Stimulated activated naive CD8-positive, alpha-beta T cell treated with anti-CD3 and anti-CD28 coated beads, Interleukin-15, Interleukin-2, amounts not matched to agents 100 U/mL and 50 U/mL, for 24 hours (primary cell): ENCODE measurements at regions not wholly inside any gene's neighbourhood (a gene's known extent, or its start where the extent isn't known, plus 50 kb on each side); places are given as distances from the start of the nearest gene placed in this dataset.

Source experiments
- ATAC-seq: fragments of 150-1000 bp; cut with Tn5 transposase; one replicate; pipeline ENCODE4 v1.10.0; 2021
- DNase-seq: peaks from one replicate; pipeline ENCODE4 v3.0.0; 2021

DNA sequence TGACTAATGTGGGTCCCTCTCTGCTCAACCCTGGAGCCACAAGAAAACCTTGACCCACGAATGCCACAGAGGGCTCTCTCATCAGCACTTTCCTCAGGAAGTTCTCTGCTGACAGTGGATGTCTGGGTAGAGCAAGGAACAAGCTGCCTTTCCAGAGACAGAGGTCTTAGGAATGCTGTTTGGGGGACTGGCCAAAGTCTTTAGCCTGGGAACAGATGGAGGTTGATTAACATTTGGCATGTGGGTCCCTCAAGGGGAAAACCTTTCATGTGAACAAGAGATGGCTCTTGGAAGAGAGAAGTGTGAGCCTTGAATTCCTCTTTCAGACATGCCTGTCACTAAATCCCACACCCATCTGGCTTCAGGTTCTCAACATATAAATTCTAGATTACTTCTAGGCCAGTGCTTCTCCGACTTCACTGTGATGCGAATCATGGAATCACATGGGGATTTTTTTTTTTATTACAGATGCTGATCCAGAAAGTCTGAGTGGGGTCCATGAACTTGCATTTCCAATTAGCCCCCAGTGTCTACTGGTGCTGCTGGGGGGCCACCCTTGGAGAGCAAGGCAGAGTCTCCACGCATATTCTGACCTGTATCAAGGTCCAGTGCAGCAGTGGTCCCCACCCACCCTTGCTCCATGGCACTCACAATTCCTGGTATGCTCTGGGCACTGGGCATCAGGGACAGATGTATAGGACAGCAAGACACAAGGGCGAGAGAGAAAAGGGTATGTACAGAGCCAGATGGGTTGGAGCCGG, 360.4 kb downstream of the CXCL12 start:
- ATAC-seq (no peak), DNase-seq (no peak)

DNA sequence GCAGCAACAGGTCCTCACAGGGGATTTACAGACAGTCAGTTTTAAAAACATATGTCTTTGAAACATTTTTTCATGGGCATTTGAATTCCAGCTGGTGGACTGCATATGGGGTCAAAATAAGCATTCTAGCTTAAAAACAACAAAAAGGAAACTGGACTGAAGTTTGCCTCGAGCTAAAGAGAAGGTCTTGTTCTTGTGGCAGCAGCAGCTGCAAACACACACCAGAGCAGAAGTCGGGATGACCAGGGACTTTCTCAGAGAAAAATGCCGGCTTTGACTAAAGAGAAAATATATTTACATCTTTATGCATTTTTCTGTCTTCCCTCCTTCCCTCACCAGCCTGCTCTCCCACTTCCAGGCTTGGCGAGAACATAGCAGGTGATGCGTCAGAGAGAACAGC, 361.4 kb downstream of the CXCL12 start:
- DNase-seq (no peak), ATAC-seq (no peak)

DNA sequence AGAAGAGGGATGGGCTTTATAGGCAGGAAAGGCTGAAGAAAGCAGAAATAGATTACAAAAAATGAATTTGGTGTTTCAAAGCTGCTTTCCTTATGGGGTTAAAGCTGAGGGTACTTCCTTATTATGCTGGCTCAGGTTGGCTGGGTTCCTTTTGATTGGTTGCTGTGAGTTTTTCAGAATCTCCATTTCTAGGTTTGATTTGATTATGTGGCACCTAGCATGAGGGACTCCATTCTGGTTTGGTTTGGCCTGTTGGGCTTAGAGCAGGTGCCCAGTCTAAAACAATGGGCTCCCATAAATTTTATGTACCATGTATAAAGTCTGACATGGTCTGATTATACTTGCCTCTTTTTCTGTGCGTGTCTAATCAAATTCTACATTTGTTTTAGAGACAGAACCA, 362.7 kb downstream of the CXCL12 start:
- ATAC-seq (no peak), DNase-seq (no peak)

DNA sequence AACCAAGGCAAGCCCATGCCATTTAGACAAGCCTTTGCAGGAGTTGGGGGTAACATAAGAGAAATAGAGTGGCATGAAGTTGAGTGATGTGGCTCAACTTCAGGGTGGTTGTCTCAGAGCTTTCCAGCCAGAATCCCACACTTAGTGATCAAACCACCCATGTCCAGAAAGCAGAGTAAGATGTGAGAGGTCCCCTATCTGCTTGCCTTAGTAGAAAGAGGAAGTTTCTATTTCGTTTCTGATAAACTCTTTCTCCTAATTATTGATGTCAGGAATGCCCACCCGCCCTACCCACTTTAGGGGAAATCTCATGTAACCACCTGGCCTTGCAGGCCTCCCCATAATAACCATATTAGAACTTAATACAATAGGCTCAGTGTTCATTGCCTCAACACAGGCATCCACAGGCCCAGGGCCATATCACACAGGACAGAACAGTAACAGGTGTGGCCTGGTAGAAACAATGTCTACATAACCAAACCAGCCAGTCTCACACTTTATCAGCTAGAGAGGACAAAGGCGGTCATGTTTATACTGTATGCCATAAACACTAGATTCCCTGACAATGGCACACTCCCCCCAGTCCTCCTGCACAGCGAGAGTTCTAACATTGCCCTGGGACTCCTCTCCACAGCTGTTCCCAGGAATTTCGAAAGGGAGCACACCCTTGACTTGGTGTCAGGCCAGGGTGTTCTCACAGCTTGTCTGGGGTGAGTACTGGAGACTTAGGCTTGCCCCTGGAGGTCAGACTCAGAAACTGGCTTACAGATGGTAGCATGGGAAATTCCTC, 364.4 kb downstream of the CXCL12 start:
- DNase-seq (no peak), ATAC-seq (no peak)

DNA sequence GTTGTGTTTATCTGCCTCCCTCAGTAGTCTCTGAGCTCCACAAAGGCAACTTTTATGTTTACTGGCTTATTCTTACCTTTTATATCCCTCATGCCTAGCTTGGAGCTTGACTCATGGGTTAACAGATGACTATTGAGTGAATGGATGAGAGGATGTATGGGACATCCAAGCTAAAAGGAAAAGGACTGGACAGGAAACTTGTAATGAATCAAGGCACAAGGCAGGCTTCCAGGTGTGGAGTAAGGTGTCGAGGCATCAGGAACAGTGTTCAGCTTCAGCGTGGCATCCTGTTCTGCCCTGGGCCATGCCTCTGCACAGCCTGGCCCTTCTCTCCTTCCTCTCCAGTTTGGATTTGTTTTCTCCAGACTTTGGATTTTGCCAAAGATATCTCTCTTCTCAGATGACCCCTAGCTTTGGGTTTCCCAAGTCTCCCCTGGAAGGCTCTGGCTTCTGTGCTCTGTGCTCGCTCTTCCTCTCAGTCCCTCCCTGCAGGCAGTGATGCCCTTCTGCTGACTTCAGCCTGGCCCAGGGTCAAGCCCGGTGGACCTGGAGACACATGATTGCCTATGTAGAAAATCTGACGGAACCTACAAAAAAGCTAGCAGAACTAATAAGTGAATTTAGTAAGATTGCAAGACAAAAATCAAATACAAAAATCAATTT, 367.3 kb downstream of the CXCL12 start:
- ATAC-seq (no peak), DNase-seq (no peak)

DNA sequence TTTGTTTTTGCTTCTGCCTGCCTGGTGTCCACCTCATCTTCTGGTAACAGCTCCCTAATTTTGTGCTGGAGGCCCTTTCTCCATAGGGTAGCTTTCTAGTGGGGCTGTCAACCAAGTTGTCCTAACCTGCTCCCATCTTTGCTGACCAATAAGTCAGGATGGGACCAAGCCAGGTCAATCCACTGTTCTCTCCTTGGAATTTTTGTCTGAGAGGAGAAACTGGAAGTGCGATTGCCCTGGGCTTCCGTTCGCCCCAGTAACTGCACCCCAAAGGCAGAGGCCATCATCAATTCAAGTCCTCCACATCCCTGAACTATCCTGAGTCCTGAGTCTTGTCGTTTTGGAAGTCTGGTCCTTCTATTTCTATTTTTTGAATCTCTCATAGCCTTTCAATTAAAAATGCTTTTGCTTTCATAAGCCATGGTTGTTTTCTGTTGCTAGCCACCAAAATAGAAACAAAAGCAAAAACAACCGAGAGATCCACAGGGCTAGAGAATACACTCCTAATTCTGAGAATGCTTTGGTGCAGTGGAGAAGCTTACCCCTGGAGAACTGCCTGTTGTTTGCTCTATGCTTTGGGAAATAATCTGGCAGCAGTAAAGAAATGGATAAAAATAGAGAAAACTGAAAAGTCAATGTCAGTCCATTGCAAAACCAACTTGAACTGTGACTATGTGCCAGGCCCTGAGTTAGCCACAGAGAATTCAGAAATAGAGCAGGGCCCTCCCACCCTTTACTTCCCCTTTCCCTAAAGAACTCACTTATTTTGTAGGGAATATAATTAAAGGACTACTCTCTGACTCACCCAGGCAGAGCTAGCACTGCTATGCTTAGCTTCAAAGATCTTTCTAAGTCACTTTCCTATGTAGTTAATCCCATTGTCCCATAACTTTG, 368.1 kb downstream of the CXCL12 start:
- no peak for ATAC-seq
- no peak for DNase-seq

DNA sequence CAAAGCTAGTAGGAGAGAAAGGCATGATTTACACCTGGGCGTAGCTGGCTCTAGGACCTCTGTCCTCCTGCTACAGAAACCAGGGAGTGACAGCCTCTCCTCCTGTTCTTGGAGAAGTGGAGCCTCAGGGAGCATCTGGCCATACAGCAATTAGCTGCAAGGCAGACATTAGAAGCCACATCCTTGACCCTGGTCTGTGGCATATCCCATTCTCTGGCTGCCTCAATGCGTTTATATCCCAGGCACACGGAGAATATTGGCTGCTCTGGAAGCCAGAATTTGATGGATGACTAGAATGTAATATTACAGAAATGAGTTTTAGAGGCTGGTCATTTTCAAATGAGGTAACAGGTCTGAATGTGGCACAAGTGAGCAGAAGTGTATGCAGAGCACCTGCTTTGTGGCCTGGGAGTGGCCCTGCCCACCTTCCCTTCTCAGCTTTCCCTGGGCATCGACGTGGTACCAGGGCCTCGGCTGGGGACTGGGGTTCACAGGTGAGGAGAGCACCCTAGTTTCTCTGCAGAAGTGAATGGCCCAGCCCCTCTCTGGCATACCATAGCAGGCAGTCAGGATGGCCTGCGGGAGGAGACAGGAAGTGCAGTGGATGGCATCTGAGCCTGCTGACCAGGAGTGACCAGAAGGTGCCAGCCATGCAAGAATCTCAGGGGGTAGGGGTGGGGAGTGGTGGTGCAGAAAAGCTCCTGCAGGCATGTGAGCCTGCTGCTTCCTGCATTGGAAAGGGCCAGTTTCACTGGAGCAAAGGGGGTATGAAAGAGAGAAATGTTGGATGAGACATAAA, 367.2 kb upstream of the ZNF32 start:
- DNase-seq (no peak), ATAC-seq (no peak)

DNA sequence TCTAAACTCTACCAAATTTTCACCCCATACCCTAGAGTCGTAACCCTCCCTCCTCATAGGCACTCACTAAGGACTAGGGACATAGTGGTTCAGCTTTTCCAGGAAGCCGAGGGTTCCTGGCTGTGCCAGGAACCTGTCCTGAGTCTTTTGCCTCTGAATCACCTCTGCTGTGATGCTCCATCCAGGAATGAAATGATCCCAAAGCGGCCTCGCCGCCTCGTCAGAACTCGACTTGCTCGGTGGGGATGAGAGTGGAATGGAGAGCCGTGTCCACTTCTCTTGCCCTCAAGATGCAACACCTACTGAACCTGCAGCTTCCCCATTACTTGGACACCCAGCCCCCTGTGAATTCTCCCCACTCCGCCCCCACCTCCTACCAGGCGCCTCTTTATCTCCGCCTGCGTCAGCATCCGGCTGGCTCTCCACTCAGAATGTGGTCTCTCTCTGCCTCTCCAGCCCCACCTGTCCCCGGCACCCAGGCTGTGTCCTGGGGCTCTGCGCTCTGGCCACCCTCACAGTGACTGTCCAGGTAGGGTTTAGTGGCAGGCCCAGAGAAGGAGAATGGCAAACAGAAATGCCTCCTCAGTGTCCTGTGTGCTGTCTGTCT, 366.1 kb upstream of the ZNF32 start:
- DNase-seq (no peak), ATAC-seq (no peak)

DNA sequence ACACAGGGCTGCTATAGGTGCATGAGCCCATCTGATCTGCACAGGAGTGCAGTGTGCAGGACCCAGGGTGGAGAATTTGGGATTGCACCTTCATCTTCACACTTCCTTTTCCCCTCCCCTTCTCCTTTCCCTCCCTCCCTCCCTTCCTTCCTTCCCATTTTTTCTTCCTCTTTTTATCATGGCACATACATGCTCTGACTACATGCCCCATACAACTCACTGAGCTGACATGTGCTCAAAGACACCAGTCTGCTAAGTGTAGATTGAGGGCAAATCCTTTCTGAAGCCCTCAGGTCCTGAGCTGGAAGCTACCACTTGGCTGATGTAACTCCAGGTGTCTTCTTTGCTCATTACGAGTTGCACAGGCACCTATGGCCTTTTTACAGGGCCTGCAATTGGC, 365.3 kb upstream of the ZNF32 start:
- no peak for DNase-seq
- ATAC-seq = no peak

DNA sequence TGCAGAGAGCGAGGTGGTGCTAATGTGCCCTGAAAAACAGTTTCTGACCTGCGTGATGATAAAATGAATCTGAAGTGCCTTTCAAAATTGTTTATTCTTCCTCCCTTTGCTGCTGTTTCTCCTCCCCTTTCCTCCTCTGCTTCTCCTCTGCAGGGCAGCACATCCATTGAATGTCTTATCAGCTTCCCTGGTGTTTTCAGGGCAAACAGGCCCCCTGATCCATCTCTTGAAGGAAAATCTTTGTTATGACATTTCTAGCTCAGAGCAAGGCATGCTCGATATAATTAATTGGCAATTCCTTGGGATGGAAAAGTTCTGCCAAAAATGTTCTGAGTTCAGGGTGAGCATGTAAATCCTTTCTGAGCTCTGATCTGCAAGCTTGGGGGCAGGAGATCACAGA, 364.2 kb upstream of the ZNF32 start:
- ATAC-seq (no peak), DNase-seq (no peak)

DNA sequence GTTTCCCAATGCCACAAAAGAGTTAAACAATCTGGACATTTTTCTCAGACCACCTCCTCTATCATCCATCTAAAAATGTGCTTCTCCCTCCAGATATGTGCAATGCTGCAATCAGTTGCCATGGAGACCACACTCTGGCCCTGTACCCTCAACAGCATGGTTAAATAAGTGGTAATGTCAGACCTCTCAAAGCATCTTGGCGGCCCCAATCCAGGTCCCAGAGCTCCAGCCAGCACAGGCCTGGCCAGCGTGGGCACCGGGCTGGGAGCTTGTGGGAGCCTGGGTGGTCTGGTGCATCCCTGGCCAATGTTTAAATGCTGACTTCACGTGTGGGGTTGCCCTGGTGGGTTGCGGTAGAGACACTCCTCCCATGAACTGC, 362.9 kb upstream of the ZNF32 start:
- DNase-seq = no peak
- ATAC-seq = no peak

DNA sequence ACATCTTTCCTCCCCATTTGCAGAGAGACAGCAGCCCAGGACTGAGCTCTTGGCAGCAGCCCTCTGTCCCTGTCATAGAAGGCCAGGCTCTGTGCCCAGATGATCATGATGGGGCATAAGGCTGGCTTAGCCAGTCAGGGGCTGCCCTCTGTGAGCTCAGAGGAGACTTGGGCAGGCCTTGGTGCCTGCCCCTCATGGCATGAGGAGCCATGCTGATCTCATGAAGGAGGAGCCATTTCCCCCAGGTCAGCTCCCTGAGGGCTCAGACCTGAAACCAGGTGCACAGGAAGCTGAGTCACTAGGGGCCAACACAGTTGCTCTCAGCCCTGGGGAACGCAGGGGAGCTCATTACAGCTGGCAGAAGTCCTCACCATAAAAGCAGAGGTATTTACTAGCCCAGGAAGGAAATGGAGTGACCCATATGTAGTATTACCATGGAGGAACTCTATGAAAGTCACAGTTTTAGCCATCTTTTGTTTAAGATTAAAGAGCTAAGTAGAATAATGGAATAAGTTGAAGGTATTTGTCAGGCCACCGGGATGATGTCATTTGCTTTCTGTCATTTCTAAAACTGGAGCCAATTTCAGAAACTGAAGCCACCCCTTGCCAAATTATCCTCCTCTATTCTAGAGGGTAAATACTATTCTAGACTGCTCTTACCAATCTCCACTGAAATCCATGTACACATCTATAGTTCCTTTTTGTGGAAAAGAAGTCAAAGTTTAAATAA, 362.4 kb upstream of the ZNF32 start:
- ATAC-seq = peak; percentile 30
- peak; percentile 5 for DNase-seq

DNA sequence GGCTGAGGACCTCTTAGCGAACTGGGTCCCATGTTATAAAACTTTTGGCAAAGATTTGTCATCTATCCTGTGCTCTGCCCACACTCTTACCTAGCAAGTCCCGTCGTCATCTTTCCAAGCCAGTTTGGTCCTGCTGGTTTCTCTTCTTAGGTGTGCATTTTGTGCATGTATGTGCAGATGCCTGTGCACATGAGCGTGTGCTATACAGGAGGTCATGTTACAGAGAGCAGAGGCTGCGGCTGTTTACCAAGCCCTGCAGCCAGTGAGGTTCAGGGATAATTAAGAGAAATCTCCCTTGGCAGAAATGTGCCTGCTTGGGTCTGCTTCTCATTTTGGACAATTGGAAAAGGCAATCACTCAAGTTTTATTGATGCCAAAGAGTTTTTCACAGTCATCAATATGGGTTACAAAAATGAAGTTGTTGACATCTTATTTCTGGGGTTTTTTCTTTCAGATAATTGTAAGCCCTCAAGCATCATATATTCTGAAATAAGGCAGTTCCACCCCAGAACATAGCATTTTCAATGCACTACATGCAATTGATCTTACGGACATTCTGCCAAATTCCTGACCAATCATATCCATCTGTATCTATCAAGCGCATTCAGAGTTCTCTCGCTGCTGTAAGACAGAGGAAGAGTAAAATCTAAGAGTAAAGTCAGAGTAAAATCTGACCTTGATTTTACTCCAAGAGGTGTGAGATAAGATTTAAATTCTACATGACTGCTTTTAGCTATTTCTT, 361.4 kb upstream of the ZNF32 start:
- DNase-seq = no peak
- ATAC-seq = no peak

DNA sequence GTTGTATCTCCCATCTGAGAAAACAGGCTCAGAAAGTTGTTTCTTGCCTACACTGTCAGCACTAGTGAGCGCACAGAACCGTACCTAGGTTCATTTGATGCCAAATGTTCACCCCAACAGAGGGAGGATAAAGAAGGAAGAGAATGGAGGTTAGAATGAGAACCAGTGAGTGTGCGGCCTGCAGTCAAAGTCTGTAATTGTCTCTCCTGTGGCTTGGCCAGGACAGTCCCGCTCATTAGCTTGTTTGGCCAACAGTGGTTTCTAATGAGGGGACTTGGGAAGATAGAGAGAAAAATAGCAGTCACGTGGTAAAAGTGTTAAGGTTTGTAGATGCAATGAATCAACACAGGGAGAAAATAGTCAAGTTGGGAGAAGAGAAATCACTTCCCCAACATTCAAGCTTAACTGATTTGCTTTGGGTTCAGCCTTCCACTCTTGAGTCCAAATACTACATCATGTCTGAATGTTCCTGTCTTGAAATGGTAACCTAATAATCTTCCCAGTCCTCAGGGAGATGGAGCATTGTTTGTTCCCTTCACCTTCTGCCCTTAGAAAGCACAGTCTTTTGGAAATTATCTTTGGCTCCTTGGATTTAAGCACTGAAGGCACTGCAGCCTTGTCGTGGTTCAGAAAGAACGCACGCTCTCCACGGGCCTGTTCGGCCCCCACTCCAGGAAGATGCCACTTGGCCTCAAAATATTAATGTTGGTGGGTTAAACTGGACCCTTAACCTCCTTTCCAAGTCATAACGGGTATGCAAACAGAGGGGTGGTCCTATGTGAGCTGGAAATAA, 360.4 kb upstream of the ZNF32 start:
- DNase-seq = no peak
- no peak for ATAC-seq

DNA sequence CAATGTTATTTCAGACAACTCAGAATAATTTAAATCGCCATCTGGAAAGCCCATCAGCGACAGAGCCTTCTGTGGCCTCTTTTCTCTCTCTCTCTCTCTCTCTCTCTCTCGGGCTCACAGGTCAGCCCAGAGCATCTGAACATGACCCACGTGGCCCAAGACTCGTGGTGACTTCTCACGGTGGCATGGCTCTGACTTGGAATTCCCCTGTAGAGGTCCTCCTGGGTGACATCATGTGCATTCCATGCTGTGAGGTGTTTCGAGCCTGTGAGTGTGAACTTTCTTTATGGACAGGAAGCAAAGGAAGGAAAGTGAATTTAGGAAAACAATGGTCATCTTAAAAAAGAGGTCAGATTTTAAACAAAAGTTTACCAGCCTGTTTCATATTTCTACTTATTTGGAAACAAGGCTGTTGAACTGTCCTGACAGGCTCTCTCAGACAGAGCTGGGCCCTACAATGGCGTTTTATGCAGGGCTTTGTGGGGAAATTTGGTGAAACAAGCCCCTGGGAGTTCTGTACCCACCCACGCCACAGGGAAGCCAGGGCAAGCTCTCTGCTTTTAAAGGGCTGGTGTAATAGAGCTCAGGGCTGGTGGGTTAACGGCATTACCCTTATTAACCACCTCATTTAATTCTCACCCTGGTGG, 359.7 kb upstream of the ZNF32 start:
- no peak for DNase-seq
- no peak for ATAC-seq

DNA sequence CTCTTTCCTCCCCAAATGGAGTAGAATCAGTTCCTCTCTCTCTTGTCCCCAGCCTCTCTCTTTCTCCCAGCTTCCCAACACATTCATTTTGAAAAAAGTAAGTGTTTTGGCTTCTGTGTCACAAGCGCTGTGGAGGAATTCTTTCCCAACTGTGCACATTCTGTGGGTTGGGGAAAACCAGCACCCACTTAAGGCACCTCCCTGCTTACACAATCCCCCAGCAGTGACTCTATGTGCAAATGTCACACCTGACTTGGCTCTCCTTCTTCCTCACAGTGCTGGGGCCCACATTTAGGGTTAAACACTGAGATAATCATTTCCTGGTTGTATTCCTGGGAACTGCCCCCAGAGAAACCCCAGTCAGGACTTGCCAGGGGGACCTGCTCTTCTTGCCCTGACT, 358.1 kb upstream of the ZNF32 start:
- no peak for ATAC-seq
- no peak for DNase-seq

DNA sequence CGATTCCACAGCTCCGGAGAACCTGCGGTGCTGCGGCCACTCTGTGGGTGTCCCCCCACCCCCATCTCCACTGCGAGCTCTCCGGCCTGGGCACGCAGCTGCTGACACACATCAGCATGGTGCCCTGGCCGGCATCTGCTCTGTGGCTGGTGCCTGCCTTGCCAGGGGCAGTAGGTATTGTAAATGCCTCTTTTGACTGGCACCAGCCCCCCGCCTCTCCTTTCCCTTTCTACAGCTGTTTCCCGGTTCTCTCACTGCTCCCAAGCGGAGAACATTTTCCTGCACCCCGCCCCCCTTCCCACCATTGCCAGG, 357.1 kb upstream of the ZNF32 start:
- DNase-seq (no peak), ATAC-seq (no peak)
